AG10803 (cell line): ENCODE measurements at regions not wholly inside any gene's neighbourhood (a gene's known extent, or its start where the extent isn't known, plus 50 kb on each side); places are given as distances from the start of the nearest gene placed in this dataset.

Experiments
- DNase-seq: peaks from one replicate; pipeline ENCODE4 v3.0.0; 2010; ENCODE audit warnings: low read depth
- H3K4me3 ChIP-seq: 2 replicates; pipeline ENCODE4 v1.5.1; 2011; ENCODE audit warnings: mild to moderate bottlenecking, low read length, control low read depth
- CTCF ChIP-seq: conservative IDR thresholded peaks from 2 replicates; pipeline ENCODE4 v1.5.1; 2011; ENCODE audit warnings: mild to moderate bottlenecking, low read length, control low read depth, inconsistent platforms

- H3K4me3 ChIP-seq, result no peak overlapping the region
- no peak for DNase-seq
- no peak for TF ChIP-seq CTCF
Observed at GRCh38 chr2:75810611-75811330, 100.1 kb upstream of the GCFC2 start.

GRCh38 chr2:75808793-75809535 is 98.2 kb upstream of the GCFC2 start:
- TF ChIP-seq CTCF, result no peak
- DNase-seq, result no peak
- no peak overlapping the region for H3K4me3 ChIP-seq

- no peak overlapping the region for H3K4me3 ChIP-seq
- DNase-seq, result no peak
- TF ChIP-seq CTCF, result no peak
Observed at GRCh38 chr2:75807992-75808391, 97.3 kb upstream of the GCFC2 start.

GRCh38 chr2:75801234-75801982 is 90.7 kb upstream of the GCFC2 start:
- no peak overlapping the region for H3K4me3 ChIP-seq
- TF ChIP-seq CTCF, result no peak
- no peak for DNase-seq

GRCh38 chr2:75800456-75800855 is 89.7 kb upstream of the GCFC2 start:
- DNase-seq, result no peak
- no peak for TF ChIP-seq CTCF
- no peak overlapping the region for H3K4me3 ChIP-seq

- no peak overlapping the region for H3K4me3 ChIP-seq
- no peak for DNase-seq
- TF ChIP-seq CTCF, result no peak
Observed at GRCh38 chr2:75799859-75800258, 89.1 kb upstream of the GCFC2 start.
